Coronary artery (tissue), 2 donors: ENCODE measurements at regions not wholly inside any gene's neighbourhood (a gene's known extent, or its start where the extent isn't known, plus 50 kb on each side); places are given as distances from the start of the nearest gene placed in this dataset.

Source experiments
- DNase-seq: peaks from one replicate; pipeline ENCODE4 v3.0.0-alpha.2; 2017; ENCODE audit warnings: low spot score
- H3K27ac ChIP-seq, 2 donors: fragments of 200-600 bp; sonication (generic); one replicate each; pipeline ENCODE4 v1.5.1; 2016 to 2019
- H3K4me3 ChIP-seq: fragments of 200-600 bp; sonication (generic); 2 replicates; pipeline ENCODE4 v1.5.1; 2016; ENCODE audit warnings: mild to moderate bottlenecking, moderate library complexity
- CTCF ChIP-seq: fragments of 200-600 bp; sonication (generic); IDR thresholded peaks from one replicate; pipeline ENCODE4 v1.5.1; 2019; ENCODE audit warnings: antibody characterized with exemption

GRCh38 chr4:180578175-180578574, 1665.0 kb upstream of the TENM3 start:
- Histone ChIP-seq H3K27ac (no peak overlapping the region), H3K4me3 (no peak overlapping the region)
- TF ChIP-seq CTCF = no peak
- no peak for DNase-seq

DNA sequence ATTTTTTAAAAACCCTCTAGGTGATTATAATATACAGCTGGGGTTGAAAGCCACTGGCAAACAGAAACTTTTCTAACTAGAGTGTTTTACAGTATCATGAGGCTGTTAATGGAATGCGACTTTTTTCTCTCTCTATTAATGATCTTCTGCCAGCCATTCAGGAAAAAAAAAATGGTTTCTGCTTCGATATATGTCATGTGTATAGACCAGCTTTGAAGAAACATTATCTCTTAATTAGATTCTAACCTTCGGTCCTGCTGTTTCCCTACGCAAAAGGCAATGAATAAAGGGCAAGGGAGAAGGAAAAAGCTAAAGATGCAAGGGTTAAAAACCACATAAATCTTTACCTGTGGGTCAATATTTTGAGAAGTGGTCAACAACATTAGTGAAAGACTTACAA, 1662.1 kb upstream of the TENM3 start:
- no peak for TF ChIP-seq CTCF
- no peak overlapping the region for H3K27ac ChIP-seq
- H3K4me3 ChIP-seq = no peak overlapping the region
- no peak for DNase-seq

GRCh38 chr4:180587379-180587778, 1655.8 kb upstream of the TENM3 start:
- Histone ChIP-seq H3K27ac (no peak overlapping the region), H3K4me3 (no peak overlapping the region)
- TF ChIP-seq CTCF = no peak
- no peak for DNase-seq

DNA sequence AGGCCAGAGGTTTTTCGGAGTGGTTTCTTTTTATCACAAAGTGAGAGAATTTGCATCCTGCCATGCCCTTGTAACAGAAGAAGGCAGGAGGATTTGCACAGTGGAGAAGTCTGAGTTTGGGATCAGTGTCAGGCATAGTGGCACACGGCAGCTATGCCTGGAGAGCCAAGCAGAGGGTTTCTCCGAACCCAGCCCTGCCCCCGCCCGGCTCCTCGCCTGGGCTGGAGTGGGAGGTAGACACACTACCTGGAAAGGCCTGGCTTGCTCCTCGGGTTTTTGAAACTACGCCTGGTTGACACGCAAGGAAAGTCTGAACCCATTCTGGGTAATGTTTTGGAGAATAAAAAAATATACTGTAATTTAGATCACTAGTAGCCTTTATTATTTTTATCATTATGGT, 1653.6 kb upstream of the TENM3 start:
- no peak for DNase-seq
- Histone ChIP-seq H3K4me3 (no peak overlapping the region), H3K27ac (no peak overlapping the region)
- TF ChIP-seq CTCF = no peak

- no peak overlapping the region for H3K4me3 ChIP-seq
- no peak for TF ChIP-seq CTCF
- no peak for DNase-seq
- H3K27ac ChIP-seq = no peak overlapping the region
These were observed 1646.2 kb upstream of the TENM3 start for GRCh38 chr4:180596888-180597483.

DNA sequence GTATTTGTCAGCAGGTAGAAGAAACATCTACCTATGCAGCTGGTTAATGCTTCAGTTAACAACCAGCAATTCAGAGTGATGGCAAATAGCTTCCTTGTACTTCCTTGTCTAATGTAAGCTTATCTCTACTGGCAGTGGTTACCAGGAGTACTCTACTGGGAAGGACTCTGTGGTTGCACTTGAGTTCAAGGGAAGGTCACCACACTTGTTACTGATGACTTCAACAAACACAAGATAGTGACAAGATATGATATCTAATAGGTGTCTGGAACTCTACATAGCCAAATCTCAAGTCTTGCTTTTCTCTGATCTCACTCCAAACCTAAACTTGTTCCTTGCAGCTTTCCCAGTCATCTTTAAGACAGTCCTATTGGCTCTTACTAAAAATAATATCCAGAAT, 1644.9 kb upstream of the TENM3 start:
- DNase-seq = no peak
- no peak for TF ChIP-seq CTCF
- H3K27ac ChIP-seq = no peak overlapping the region
- no peak overlapping the region for H3K4me3 ChIP-seq

DNA sequence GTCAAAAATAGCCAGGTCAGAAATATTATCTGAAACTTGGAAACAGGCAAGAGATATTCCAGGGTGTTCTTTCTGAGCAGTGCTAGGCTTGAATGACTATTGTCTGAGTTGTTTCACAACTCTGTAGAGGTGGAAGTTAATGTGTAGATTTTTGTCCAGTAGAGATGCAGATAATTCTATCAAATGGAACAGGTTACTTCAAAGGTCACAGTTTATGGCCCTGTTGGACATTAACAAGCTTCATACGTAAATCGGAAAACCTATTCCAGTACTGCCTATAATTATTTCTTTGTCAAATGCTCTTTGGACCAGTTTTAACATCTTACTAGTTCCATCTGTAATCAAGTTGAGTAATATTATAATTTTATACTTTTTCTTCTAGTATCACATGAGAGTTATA, 1639.4 kb upstream of the TENM3 start:
- Histone ChIP-seq H3K4me3 (no peak overlapping the region), H3K27ac (no peak overlapping the region)
- no peak for TF ChIP-seq CTCF
- DNase-seq = no peak
